GM12878 (cell line): ENCODE measurements at regions not wholly inside any gene's neighbourhood (a gene's known extent, or its start where the extent isn't known, plus 50 kb on each side); places are given as distances from the start of the nearest gene placed in this dataset.

Experiments
- ATAC-seq: fragments of 200-7000 bp; cut with Tn5 transposase; 3 replicates; pipeline ENCODE4 v1.9.1; 2020; ENCODE audit warnings: mild to moderate bottlenecking, moderate library complexity
- BruUV-seq: library from RNA; stranded (reverse); fragments of 400-500 nt; replicated peaks from 2 replicates; lab custom pipeline; 2021; lab: Mats Ljungman, UMichigan
- CTCF ChIA-PET: fragments of 300-600 bp; sonication (Branson Sonifier 250); formaldehyde crosslinking; extraction: SDS; loops from one replicate; lab custom pipeline; 2021; ENCODE audit warnings: inconsistent platforms; lab: Yijun Ruan, JAX
- POLR2A ChIA-PET: fragments of 350-600 bp; formaldehyde crosslinking; extraction: SDS; loops from one replicate; lab custom pipeline; 2021; ENCODE audit warnings: inconsistent platforms; lab: Charles Lee
- RAD21 ChIA-PET: fragments of 300-600 bp; sonication (Branson Sonifier 250); formaldehyde crosslinking; loops from one replicate; lab custom pipeline; 2023; ENCODE audit warnings: antibody characterized with exemption; ENCODE audit not compliant: unreplicated experiment; lab: Charles Lee
- SMC1A ChIA-PET: fragments of 300-600 bp; sonication (Branson Sonifier 250); formaldehyde crosslinking; loops from one replicate; lab custom pipeline; 2023; ENCODE audit not compliant: unreplicated experiment, uncharacterized antibody; lab: Charles Lee
- DNase-seq: peaks from one replicate; pipeline ENCODE4 v3.0.0-alpha.2; 2011; ENCODE audit warnings: low read depth, low spot score
- FAIRE-seq: peaks from 3 replicates; lab custom pipeline; 2011; peaks lifted over from hg19 to GRCh38; lab: Jason Lieb, UNC
- H2AFZ ChIP-seq: 2 replicates; pipeline ENCODE4 v1.6.0; 2011; ENCODE audit warnings: low read depth, low read length, control low read depth; ENCODE audit not compliant: control insufficient read depth
- H3K27ac ChIP-seq: 2 replicates; pipeline ENCODE4 v1.5.1; 2011; ENCODE audit warnings: control low read depth; ENCODE audit not compliant: control insufficient read depth, insufficient read depth
- H3K27me3 ChIP-seq, 2 experiments: replicated peaks in 1 of 2; 2 replicates each; pipeline versions ENCODE4 v1.6.0 to v1.6.1; 2011; ENCODE audit warnings: low read length in 1 of 2; ENCODE audit not compliant: control insufficient read depth in 2 of 2, insufficient read depth in 2 of 2
- H3K36me3 ChIP-seq, 2 experiments: 2 replicates each; pipeline ENCODE4 v1.5.1; 2011; ENCODE audit warnings: low read length in 1 of 2; ENCODE audit not compliant: control insufficient read depth in 2 of 2, insufficient read depth in 2 of 2
- H3K4me1 ChIP-seq: 2 replicates; pipeline ENCODE4 v1.6.1; 2011; ENCODE audit warnings: mild to moderate bottlenecking, low read length, moderate library complexity, mixed read lengths; ENCODE audit not compliant: control insufficient read depth, insufficient read depth
- H3K4me2 ChIP-seq: 2 replicates; pipeline ENCODE4 v1.6.0; 2011; ENCODE audit warnings: control low read depth; ENCODE audit not compliant: control insufficient read depth, insufficient read depth
- H3K4me3 ChIP-seq: fragments of 200-600 bp; sonication (generic); 2 replicates; pipeline ENCODE4 v1.5.1; 2016
- H3K79me2 ChIP-seq: 2 replicates; pipeline ENCODE4 v1.6.0; 2011; ENCODE audit warnings: low read length; ENCODE audit not compliant: control insufficient read depth, insufficient read depth
- H3K9ac ChIP-seq: 2 replicates; pipeline ENCODE4 v1.8.0; 2011; ENCODE audit warnings: low read length, control low read depth, mixed read lengths; ENCODE audit not compliant: control insufficient read depth, insufficient read depth
- H3K9me3 ChIP-seq: replicated peaks from 3 replicates; pipeline ENCODE4 v1.5.1; 2011; ENCODE audit warnings: mild to moderate bottlenecking, low read length; ENCODE audit not compliant: control insufficient read depth, insufficient read depth
- H4K20me1 ChIP-seq: 2 replicates; pipeline ENCODE4 v1.6.0; 2011; ENCODE audit not compliant: control insufficient read depth, insufficient read depth
- CHD4 ChIP-seq: fragments of 200-600 bp; sonication (generic); IDR thresholded peaks from 2 replicates; pipeline ENCODE4 v1.6.1; 2016; ENCODE audit warnings: mild to moderate bottlenecking
- FOS ChIP-seq: IDR thresholded peaks from 3 replicates; pipeline ENCODE4 v1.6.1; 2011; ENCODE audit warnings: borderline replicate concordance; ENCODE audit not compliant: insufficient read length; ENCODE audit errors: extremely low read depth
- HCFC1 ChIP-seq: fragments of 150-350 bp; IDR thresholded peaks from 2 replicates; pipeline ENCODE4 v1.6.1; 2014; ENCODE audit warnings: low read length
- KAT2A ChIP-seq: conservative IDR thresholded peaks from 2 replicates; pipeline ENCODE4 v1.6.1; 2011; ENCODE audit warnings: low read depth, low read length; ENCODE audit not compliant: control insufficient read depth
- MEF2A ChIP-seq: IDR thresholded peaks from 2 replicates; pipeline ENCODE4 v1.6.1; 2011; ENCODE audit warnings: low read depth, mild to moderate bottlenecking, low read length, moderate library complexity; ENCODE audit not compliant: insufficient read depth
- MTA3 ChIP-seq: IDR thresholded peaks from 2 replicates; pipeline ENCODE4 v1.6.1; 2012; ENCODE audit warnings: low read length, inconsistent platforms, borderline replicate concordance
- NFYB ChIP-seq: IDR thresholded peaks from 2 replicates; pipeline ENCODE4 v1.6.1; 2011; ENCODE audit warnings: low read depth, mild to moderate bottlenecking, low read length, improper control_type of control experiment, moderate library complexity; ENCODE audit not compliant: insufficient read depth
- NR2F1 ChIP-seq: fragments of 450-650 bp; conservative IDR thresholded peaks from 2 replicates; pipeline ENCODE4 v1.6.1; 2017; ENCODE audit warnings: mild to moderate bottlenecking
- SIX5 ChIP-seq: IDR thresholded peaks from 2 replicates; pipeline ENCODE4 v1.6.1; 2011; ENCODE audit warnings: mild to moderate bottlenecking, low read depth, low read length, moderate library complexity; ENCODE audit not compliant: severe bottlenecking
- SPI1 ChIP-seq: IDR thresholded peaks from 2 replicates; pipeline ENCODE4 v1.6.1; 2011; ENCODE audit warnings: low read depth, mild to moderate bottlenecking, low read length, moderate library complexity, borderline replicate concordance; ENCODE audit not compliant: insufficient read depth
- TBL1XR1 ChIP-seq: IDR thresholded peaks from 2 replicates; pipeline ENCODE4 v1.6.1; 2012; ENCODE audit warnings: low read depth, low read length, improper control_type of control experiment
- ZNF24 ChIP-seq: fragments of 450-650 bp; IDR thresholded peaks from 2 replicates; pipeline ENCODE4 v1.6.1; 2017; ENCODE audit warnings: antibody characterized with exemption, mild to moderate bottlenecking
- WGBS: methylation state at CpG from one replicate; pipeline ENCODE4 v1.1.6; 2016; ENCODE audit warnings: low lambda C conversion rate; ENCODE audit not compliant: insufficient replicate concordance, insufficient coverage; ENCODE audit errors: missing lambda C conversion rate; 5-methylcytosine and 5-hydroxymethylcytosine counted together
- in situ Hi-C: fragments of 300-500 bp; cut with MboI; formaldehyde crosslinking; loops from 9 replicates; pipeline ENCODE4 v1.14.3; 2018; ENCODE audit warnings: mixed read lengths
- intact Hi-C: fragments of 100-400 bp; cut with micrococcal nuclease; formaldehyde crosslinking; loops from one replicate; pipeline ENCODE4 v1.14.2; 2022; ENCODE audit not compliant: unreplicated experiment
- TF ChIP-seq, protein P1 (sequence below): IDR thresholded peaks from 2 replicates; pipeline ENCODE4 v1.6.1; 2011; ENCODE audit warnings: borderline replicate concordance, low read depth, mild to moderate bottlenecking, moderate library complexity, mixed read lengths, low read length; ENCODE audit not compliant: insufficient read depth; ENCODE audit errors: extremely low read length
- TF ChIP-seq, protein P2 (sequence below): fragments of 150-350 bp; IDR thresholded peaks from 2 replicates; pipeline ENCODE4 v1.6.1; 2016; ENCODE audit warnings: low read depth, low read length
- TF ChIP-seq, protein P3 (sequence below): fragments of 450-650 bp; formaldehyde crosslinking; IDR thresholded peaks from 2 replicates; pipeline ENCODE4 v1.4.0; 2022; ENCODE audit warnings: mild to moderate bottlenecking, moderate library complexity

DNA sequence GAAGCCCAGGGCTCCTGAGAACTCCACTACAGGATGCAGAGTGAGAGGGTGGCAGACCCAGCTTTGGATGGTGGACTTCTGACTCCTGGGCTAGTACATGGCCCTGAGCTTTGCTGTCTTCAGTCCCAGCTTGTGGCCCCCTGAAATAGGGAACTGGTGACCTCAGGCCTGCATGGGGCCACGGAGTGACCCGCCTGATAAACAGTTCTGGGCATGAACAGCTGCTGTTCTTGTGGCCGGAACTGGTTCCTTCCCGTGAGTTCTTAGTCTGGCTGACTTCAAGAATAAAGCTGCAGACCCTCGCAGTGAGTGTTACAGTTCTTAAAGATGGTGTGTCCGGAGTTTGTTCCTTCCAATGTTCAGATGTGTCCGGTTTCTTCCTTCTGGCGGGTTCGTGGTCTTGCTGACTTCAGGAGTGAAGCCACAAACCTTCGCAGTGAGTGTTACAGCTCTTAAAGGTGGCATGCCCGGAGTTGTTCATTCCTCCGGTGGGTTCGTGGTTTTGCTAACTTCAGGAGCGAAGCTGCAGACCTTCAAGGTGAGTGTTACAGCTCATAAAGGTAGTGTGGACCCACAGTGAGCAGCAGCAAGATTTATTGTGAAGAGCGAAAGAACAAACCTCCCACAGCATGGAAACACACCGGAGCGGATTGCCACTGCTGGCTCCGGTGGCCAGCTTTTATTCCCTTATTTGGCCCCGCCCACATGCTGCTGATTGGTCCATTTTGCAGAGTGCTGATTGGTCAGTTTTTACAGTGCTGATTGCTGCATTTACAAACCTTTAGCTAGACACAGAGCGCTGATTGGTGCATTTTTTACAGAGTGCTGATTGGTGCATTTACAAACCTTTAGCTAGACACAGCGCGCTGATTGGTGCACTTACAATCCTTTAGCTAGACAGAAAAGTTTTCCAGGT is 268.0 kb downstream of the ZEB1 start:
- Histone ChIP-seq H3K9me3 (peaks cover 5% of the 10 kb centered on the region; the same call in 2 of the 3 replicates), H3K36me3 (no peaks in the 10 kb centered on the region), H3K4me2 (peak overlapping the region; percentile 1; the same call in 1 of the 2 replicates), H3K4me3 (no peak overlapping the region), H2AFZ (no peak overlapping the region), H3K27ac (no peak overlapping the region), H3K9ac (no peak overlapping the region), H3K79me2 (no peaks in the 10 kb centered on the region), H3K4me1 (peaks cover 10% of the 10 kb centered on the region; the same call in 1 of the 2 replicates), H3K27me3 (no peaks in the 10 kb centered on the region), H4K20me1 (no peaks in the 10 kb centered on the region)
- DNase-seq = no peak
- no peak for FAIRE-seq
- POLR2A ChIA-PET = no interaction called here
- in situ Hi-C loops (no loop called here), intact Hi-C loops (no loop called here)
- ATAC-seq = no peak
- CTCF ChIA-PET = no interaction called here
- RAD21 ChIA-PET = no interaction called here
- no TSS peak for BruUV-seq
- SMC1A ChIA-PET = interaction anchor here (0.9 kb wide), 1 partner anchor 113 kb away, joined by 3 read pairs; no protein-coding TSS in a partner anchor
- 43% methylated on average over 22 of the region's 22 CpGs for WGBS
- TF ChIP-seq CHD4 = no peak
- TF ChIP-seq FOS = peak; percentile 2
- TF ChIP-seq NR2F1 = no peak
- TF ChIP-seq, protein P1, sequence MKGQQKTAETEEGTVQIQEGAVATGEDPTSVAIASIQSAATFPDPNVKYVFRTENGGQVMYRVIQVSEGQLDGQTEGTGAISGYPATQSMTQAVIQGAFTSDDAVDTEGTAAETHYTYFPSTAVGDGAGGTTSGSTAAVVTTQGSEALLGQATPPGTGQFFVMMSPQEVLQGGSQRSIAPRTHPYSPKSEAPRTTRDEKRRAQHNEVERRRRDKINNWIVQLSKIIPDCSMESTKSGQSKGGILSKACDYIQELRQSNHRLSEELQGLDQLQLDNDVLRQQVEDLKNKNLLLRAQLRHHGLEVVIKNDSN = no peak
- TF ChIP-seq KAT2A = no peak
- TF ChIP-seq MTA3 = no peak
- TF ChIP-seq ZNF24 = no peak
- peak; percentile 51; the same call in 1 of the 2 replicates for TF ChIP-seq SPI1
- TF ChIP-seq MEF2A = no peak
- no peak for TF ChIP-seq HCFC1
- TF ChIP-seq, protein P2, sequence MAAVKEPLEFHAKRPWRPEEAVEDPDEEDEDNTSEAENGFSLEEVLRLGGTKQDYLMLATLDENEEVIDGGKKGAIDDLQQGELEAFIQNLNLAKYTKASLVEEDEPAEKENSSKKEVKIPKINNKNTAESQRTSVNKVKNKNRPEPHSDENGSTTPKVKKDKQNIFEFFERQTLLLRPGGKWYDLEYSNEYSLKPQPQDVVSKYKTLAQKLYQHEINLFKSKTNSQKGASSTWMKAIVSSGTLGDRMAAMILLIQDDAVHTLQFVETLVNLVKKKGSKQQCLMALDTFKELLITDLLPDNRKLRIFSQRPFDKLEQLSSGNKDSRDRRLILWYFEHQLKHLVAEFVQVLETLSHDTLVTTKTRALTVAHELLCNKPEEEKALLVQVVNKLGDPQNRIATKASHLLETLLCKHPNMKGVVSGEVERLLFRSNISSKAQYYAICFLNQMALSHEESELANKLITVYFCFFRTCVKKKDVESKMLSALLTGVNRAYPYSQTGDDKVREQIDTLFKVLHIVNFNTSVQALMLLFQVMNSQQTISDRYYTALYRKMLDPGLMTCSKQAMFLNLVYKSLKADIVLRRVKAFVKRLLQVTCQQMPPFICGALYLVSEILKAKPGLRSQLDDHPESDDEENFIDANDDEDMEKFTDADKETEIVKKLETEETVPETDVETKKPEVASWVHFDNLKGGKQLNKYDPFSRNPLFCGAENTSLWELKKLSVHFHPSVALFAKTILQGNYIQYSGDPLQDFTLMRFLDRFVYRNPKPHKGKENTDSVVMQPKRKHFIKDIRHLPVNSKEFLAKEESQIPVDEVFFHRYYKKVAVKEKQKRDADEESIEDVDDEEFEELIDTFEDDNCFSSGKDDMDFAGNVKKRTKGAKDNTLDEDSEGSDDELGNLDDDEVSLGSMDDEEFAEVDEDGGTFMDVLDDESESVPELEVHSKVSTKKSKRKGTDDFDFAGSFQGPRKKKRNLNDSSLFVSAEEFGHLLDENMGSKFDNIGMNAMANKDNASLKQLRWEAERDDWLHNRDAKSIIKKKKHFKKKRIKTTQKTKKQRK = no peak
- TF ChIP-seq, protein P3, sequence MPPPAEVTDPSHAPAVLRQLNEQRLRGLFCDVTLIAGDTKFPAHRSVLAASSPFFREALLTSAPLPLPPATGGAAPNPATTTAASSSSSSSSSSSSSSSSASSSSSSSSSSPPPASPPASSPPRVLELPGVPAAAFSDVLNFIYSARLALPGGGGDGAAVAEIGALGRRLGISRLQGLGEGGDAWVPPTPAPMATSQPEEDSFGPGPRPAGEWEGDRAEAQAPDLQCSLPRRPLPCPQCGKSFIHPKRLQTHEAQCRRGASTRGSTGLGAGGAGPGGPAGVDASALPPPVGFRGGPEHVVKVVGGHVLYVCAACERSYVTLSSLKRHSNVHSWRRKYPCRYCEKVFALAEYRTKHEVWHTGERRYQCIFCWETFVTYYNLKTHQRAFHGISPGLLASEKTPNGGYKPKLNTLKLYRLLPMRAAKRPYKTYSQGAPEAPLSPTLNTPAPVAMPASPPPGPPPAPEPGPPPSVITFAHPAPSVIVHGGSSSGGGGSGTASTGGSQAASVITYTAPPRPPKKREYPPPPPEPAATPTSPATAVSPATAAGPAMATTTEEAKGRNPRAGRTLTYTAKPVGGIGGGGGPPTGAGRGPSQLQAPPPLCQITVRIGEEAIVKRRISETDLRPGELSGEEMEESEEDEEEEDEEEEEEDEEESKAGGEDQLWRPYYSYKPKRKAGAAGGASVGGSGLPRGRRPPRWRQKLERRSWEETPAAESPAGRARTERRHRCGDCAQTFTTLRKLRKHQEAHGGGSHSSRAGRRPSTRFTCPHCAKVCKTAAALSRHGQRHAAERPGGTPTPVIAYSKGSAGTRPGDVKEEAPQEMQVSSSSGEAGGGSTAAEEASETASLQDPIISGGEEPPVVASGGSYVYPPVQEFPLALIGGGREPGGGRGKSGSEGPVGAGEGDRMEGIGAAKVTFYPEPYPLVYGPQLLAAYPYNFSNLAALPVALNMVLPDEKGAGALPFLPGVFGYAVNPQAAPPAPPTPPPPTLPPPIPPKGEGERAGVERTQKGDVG = no peak
- no peak for TF ChIP-seq TBL1XR1
- no peak for TF ChIP-seq SIX5
- peak; percentile 85 for TF ChIP-seq NFYB
